GM21529 (cell line): ENCODE measurements at regions not wholly inside any gene's neighbourhood (a gene's known extent, or its start where the extent isn't known, plus 50 kb on each side); places are given as distances from the start of the nearest gene placed in this dataset.

Source experiments
- ATAC-seq: cut with Tn5 transposase; IDR thresholded peaks from one replicate; pipeline ENCODE4 v1.9.1; 2021; ENCODE audit not compliant: unreplicated experiment

DNA sequence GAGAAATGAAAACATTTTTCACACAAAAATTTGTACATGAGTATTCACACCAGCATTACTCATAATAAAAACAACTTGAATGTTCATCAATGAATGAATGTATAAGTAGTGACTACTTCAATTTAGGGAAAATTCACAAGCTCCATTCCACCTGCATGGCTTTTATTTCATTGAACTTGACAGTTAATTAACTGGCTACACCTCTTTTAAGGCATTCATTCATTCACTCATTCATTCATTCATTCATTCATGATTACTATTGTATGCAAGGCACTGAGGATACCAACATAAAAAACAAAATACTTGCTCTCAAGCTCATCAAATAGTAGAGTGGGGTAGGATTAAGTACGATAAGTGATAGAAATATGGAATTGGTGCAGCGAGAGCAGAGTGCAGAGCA is 198.3 kb upstream of the DLGAP1 start:
- ATAC-seq = no peak

DNA sequence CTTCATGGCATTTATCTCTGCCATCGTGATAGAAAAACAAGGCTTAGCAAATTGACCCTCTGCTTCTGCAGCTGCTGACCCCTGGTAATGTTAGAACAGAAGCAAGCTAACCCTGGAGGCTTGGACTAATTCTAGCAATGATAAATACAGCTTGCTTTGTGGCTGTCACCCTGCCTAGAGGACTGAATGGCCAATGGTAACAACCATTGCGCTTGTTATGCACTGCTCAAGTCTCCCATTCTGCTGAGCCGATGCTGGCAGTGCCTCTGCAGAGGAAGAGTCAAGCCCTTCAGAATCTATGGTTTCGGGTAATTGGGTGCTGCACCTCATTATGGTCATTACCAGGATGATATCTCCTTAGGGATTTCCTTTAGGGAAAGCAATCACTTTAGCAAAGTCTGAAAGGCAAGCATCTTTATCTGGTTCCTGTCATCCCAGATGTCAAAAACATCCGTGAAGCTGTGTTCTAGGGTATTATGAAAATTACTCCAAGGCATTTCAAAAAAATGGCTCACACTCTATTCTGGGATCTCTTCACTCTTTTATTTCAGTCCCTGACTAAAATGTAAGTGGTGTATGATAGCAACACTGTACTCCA is 186.8 kb upstream of the DLGAP1 start:
- no peak for ATAC-seq

DNA sequence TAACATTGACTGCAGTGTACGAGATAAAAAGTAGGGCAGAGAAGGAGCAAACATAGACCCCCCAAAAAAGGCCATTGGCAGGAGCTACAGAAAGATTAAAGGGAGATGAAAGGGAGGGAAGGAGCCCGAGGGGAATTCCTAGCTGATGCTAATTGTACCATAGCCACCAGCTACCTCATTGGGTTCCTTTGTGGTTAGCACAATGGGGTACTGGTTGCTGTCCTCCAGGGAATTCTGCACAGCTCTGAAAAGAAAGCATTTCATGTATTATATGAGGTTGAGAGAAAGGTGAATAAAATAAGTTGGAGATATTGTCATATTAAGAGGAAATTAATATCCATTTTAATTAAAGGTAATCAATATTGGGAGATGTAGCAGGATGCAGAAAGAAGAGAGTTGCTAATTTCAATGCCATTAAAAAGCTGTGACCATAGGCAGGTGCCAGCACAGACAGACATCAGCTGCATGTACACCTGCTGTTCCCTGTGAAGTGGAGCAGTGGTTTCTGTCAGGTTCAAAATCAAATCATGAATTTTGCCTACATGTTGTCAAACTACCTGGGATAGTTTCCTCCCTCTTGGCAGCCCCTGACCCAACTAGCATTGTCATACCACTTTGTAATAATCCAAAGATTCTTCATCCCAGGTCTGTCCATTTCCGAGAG is 185.4 kb upstream of the DLGAP1 start:
- no peak for ATAC-seq

DNA sequence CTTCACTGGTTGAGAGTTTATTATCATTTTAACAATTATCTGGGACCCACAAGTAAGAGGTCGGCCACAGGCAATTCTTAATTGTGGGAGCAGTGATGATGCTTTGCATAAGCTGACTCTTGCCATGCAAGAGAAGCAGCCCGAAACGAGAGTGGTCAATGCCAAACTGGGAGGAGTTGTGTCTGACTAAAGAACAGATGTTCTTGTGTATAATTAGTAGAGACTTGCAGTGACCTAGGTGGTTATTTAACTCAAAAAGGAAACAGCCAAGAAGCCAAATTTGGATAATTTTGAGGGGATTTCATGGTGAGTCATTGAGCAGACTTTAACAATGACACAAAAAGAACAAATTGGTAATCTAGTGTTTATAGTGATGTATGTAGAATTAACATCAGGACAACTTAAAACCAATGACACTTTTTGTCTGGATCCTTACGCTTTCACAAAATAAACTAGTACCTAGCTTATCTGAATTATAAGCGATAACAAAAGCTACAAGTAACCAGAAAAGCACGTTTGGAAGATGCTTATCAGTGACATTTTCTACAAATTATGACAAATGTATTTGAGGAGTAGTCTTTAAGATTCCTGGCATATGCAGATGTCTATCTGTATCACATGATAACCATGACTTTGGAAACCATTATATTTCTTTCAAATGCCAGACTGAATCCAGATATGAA is 184.7 kb upstream of the DLGAP1 start:
- peak; percentile 89 for ATAC-seq

DNA sequence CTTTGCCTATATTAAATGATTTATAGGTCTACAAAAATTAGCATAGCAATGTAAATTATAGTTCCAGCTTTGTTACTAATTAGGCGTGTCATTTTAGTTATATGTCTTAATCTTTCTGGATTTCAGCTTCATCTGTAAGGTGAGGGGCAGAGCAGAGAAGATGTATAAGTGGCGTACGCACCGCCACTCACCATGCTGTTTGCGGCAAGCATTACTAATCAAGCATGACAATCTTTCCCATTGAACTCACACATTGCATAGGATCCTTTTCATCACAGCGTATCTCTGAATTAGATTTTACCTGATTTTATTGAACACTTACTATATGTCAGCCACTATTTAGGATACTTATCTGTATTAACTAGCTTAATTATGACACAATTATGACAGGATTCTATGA is 183.6 kb upstream of the DLGAP1 start:
- ATAC-seq = no peak

DNA sequence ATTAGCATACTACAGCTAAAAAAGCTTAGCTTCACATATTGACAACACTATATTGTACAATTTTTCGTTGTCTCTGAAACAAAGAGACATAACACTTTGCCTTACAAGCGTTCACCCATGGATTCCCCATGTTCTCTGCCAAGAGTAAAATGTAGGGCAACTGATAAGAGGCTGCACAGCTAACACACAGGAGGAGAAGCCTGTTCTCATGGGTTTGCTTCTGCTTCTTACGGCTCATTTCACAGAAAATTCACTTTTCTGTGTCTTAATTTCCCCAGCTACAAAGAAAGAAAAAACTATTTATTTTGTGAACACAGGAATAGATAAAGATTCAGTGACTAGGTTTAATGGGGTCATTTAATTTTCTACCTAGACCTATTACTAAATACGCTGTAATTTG is 182.8 kb upstream of the DLGAP1 start:
- no peak for ATAC-seq

DNA sequence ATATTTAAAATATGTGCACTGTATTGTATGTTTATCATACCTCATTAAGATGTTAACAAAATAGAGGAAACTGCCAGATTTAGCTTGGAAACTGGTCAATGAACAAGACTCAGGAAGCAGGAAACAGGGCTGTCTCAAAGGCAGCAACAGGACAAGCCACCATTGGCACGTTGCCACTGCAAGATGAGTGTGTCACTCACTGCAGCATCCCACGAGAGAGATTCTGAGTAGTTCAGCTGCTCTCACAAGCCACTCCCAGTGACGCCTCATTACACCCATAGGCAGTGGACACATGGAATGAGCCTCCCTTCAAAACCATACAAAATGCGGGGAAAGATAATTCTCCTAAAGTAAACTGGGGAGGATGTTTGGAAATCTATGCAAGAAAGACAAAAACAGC is 181.9 kb upstream of the DLGAP1 start:
- ATAC-seq = no peak

DNA sequence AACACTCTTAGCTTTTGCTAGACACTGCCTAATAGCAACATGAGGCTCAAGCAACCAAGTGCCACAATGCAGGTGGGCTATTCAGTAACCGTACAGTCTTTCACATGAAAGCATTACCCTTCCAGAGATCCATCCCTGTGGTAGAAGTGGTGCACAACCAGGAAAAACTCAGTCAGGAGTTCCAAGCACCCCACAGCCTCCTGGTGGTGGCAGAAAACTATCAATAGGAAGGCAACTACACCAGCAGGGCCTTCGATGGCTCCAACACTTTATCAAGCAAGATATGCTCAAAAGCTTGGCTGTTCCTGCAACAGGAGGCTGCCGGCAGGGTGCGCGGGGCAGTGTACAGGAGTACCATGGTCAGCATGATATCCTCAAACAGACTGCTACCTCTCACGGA is 176.1 kb upstream of the DLGAP1 start:
- no peak for ATAC-seq

DNA sequence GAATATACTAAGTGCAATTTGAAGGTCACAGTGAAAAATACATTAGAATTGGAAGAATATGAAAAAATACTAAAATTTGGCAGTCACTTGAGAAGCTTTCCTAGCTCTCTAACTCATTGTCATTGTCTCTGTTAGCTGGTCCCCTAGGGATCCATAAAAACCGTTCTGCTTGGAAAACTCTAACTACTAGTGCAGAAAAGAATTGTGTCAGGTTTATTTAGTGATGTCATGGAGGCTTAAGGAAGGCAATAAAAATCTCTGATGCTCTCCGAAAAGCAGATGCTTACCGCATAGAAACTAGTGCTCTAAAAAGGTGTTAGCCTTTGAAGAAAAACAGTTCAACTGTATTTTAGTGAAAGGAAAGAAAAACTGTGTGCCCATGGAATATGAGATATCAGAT is 150.1 kb upstream of the DLGAP1 start:
- no peak for ATAC-seq

DNA sequence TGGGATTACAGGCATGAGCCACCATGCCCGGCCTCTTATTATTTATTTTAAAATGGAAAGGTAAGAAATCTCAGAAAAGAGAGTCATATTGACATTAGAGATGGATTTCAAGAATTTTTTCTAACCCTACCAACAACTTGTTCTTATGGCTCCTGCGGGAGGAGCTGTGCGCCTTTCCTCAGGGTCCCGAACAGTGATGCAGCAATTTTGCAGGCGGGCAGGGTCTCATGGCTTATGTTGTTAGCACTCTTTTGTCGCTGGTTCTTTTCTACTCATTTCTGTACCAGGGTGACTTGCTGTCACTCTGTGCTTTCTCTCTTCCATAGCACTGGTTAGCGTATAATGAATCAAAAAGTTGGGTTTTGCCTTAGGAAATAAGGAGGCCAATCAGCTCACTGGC is 148.8 kb upstream of the DLGAP1 start:
- no peak for ATAC-seq

DNA sequence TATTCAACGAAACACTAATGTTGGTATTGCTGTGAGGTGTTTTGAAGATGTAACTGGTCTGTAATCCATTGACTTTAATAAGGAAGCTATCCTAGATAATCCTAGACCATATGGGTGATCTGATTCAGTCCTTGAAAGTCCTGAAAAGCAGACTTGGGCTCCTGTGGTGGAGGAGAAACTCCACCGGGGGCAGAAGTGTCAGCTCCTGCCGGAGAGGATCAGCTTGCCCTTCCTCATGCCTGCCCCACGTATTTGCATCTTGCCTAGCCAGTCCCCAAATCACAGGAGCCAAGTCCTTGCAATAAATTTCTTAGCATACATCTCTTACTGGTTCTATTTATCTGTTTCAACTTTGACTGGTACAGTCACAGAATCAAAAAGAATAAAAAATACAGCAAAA is 144.2 kb upstream of the DLGAP1 start:
- ATAC-seq = no peak

DNA sequence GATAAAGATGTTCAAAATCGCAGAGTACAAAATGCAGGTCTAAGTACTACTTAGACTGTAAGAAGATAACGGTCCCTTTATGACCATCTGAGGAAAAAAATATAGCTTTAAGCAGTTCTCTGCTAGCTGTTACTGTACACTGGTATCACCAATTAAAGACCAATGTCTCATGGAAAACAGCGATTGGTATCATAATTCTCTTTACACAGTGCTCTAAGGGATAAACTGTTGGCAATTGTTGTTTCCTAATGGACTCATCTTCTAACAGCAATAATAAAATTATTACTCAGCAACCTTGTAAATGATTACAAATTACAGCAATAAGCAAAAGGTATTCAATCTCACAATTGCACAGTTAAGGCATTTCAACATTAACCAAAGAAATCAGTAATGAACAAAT is 142.2 kb upstream of the DLGAP1 start:
- ATAC-seq = no peak

DNA sequence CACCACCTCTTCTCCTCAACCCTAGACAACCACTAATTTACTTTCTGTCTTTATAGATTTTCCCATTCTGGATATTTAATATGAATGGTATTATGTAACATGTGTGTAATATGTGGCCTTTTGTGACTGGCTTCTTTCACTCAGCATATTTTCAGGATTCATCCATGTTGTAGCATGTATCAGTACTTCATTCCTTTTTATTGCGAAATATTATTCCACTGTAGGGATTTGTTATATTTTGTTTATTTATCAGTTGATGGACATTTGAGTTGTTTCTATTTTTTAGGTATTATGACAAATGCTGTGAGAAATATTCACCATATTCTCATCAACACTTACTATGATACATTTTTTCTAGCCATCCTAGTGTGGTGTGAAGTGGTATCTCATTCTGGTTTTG is 138.8 kb upstream of the DLGAP1 start:
- ATAC-seq = no peak

DNA sequence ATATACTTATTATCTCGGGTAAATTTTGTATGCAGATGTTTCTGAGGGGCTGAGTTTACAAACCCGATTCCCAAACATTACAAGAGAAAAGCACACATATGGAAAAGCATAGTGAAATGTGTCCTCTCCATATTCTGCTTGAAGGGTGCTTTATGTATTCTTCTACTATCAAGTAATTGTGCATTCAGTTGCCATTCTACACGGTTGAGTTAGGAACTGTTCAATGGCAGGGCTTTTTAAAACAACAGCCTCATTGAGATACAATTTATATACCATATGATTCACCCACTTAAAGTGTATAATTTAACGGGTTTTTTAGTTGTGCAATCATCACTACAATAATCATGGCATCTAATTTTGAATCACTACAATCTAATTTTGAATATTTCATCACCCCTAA is 138.4 kb upstream of the DLGAP1 start:
- ATAC-seq = no peak

DNA sequence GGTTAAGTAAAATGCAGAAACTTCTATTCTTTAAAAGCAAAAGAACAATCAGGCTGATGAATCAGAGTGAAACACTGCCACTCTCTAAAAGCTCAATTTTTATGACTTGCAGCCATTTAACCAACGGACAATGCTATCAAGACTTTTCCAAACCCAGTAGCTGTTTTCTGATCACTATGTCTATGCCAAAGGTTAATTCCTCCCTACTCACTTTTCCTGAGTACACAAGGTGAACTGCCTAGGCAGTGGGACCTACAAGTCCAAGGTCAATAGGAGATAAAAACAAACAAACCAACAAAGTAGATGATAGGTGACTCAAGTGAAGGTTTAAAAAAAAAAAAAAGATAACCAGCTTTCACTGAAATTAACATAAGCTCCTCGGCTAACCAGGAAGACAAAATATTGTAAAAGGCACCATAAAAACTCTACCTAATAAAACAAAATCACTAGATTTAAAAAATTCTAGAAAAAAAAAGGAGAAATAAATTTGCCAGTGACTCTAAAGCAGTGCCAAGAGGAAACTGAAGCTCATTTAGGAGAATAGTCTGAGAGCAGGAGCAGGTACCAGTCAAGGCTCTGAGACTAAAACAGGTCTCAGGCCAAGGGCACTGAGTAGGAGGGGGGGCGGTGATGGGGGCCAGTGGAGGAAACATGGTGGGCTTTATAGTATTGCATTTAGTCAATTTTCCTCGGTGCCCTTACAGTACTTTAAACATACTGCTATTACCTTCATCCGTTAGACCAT is 134.1 kb upstream of the DLGAP1 start:
- ATAC-seq = no peak

DNA sequence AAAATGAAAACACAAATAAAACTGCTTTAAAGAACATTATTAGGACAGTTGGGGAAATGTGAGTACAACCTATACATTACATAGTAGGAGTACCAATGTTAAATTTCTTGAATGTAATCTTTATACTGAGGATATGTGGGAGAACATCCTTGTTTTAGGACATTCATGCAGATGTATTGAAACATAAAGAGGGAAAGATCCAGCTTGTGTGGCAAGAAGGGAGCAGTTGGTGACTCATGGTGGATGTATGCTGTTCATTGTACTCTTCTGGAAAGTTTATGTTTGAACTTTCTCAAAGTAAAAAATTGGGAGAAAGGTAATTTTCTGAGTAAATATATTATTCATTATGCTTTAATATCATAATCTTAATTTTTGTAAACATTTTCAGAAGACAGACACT is 132.1 kb upstream of the DLGAP1 start:
- ATAC-seq = no peak

DNA sequence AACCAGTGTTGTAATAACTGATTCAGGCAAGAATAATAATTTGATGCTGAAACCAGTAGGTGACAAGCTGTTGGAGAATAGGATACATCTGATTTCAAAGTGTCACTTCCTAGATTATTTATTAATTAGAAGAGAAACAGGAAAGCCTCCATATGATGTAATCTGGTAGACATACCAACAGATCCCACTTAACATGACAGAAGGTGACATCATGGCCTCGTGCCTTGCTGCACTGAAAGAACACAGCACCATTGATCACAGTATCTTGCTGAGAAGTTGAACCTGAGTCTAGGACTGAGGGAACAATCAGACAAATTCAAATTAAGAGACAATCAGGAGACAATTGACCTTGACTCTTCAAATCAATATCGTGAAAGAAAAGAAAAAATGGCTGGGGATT is 131.6 kb upstream of the DLGAP1 start:
- no peak for ATAC-seq

DNA sequence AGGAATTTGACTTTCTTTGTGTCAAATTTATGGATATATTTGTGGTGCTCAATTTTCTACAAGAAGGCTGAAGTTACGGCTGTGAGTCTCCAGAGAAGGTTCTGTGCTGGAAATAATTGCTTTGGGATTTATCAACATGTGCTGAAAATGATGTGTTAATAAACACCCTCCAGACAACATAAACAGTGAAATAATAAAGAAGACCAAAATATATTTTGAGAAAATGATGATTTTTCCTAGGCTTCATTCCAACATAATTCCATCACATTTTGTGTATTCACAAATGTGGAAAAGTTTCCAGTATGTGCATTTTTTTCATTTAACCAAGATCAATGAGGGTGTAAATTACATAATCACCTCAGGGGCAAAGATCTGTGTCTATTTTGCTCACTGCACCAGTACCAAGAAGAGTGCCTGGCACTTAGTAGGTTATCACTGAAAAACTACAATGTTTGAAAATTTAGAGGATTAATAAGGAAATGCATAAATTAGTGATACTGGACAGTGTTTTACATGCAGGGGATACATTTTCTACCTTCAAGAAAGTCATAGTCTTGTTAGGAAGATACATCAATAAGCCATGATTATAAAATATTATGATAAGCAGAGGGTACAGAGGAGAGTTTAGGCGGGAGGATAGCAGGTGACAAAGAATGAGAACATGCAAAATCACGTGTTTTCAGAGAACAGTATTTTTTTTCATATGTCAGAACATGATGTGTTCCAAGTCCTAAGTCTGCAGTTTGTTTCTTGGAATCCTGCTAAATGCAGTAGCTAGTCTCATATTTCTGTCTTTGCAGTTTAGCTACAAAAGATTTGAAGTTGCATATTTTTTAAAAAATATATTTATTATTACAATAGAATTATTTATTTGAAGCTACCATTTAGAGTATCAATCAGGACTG is 127.6 kb upstream of the DLGAP1 start:
- ATAC-seq = no peak

DNA sequence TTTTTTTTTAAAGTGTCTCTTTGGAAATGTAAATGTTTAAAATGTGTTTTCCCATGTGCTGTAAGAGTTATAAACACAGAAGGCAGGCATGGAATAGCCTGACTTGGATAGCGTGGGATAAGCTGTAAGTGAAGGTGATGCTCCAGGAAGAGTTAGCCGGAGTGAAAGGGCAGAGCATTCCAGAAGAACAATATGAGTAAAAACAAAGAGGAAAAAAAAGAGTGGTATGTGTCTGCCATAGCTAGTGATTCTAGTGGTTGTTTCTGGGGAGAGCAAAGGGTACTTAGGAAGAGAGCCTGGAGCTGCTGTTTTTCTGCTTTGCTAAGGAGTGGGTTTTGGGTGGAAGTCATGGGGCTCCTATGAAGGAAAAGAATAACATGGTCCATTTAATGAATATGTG is 126.9 kb upstream of the DLGAP1 start:
- ATAC-seq = no peak

DNA sequence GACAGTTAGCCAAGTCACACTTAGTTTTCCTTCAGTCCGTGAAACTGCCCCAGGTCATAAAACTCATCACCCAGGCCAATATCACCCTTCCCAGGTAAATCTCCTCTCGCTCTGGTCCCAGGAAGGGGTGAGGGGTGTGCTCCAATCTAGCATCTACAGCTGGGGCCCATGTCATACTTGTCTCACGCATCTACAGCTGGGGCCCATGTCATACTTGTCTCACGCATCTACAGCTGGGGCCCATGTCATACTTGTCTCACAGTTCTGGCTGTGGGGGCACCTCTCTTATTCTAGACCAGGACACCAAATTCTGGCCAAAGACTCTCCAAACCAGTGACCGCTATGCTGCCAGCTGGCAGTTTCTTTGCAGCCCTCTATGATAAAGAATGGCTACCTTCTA is 123.3 kb upstream of the DLGAP1 start:
- ATAC-seq = no peak

DNA sequence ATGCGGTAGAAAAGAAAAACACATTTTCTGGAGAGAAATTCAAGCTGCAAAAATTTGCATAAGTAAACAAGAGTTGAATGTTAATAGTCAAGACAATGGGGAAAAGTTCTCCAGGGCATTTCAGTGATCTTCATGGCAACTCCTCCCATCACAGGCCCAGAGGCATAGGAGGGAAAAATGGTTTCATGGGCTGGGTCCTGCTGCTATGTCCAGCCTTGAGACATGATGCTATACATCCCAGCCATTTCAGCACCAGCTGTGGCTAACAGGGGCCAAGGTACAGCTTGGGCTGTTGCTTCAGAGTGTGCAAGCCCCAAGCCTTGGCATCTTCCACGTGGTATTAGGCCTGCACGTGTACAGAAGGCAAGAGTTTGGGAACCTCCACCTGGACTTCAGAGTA is 118.6 kb upstream of the DLGAP1 start:
- ATAC-seq = no peak
